HG03196 (cell line): ENCODE measurements at regions not wholly inside any gene's neighbourhood (a gene's known extent, or its start where the extent isn't known, plus 50 kb on each side); places are given as distances from the start of the nearest gene placed in this dataset.
"Not testable (repeated sequence)": the region's sequence is repeated elsewhere in the genome, so short reads cannot be mapped to it uniquely, and the experiment has no call there.

Experiments
- ATAC-seq: cut with Tn5 transposase; IDR thresholded peaks from one replicate; pipeline ENCODE4 v1.9.1; 2021; ENCODE audit not compliant: unreplicated experiment

- ATAC-seq = no peak
Measured at GRCh38 chr2:117342415-117342814, 472.1 kb upstream of the DDX18 start.

- no peak for ATAC-seq
Measured at GRCh38 chr2:117349687-117350086, 464.8 kb upstream of the DDX18 start.

- no peak for ATAC-seq
Measured at GRCh38 chr2:117351396-117351795, 463.1 kb upstream of the DDX18 start.

- no peak for ATAC-seq
Measured at GRCh38 chr2:117359266-117359914, 455.1 kb upstream of the DDX18 start.

GRCh38 chr2:117360586-117360985, 453.9 kb upstream of the DDX18 start:
- no peak for ATAC-seq

GRCh38 chr2:117378653-117379052, 435.8 kb upstream of the DDX18 start:
- peak; percentile 93 for ATAC-seq

GRCh38 chr2:117379928-117380327, 434.6 kb upstream of the DDX18 start:
- ATAC-seq = no peak

- ATAC-seq = not testable (repeated sequence)
Measured at GRCh38 chr2:117383997-117384396, 430.5 kb upstream of the DDX18 start.

- no peak for ATAC-seq
Measured at GRCh38 chr2:117396161-117396560, 418.3 kb upstream of the DDX18 start.

- no peak for ATAC-seq
Measured at GRCh38 chr2:117401582-117401981, 412.9 kb upstream of the DDX18 start.

- no peak for ATAC-seq
Measured at GRCh38 chr2:117406443-117406842, 408.0 kb upstream of the DDX18 start.

GRCh38 chr2:117407746-117408145, 406.7 kb upstream of the DDX18 start:
- ATAC-seq = no peak

- ATAC-seq = no peak
Measured at GRCh38 chr2:117409443-117409842, 405.0 kb upstream of the DDX18 start.

- ATAC-seq = no peak
Measured at GRCh38 chr2:117411983-117412382, 402.5 kb upstream of the DDX18 start.

GRCh38 chr2:117432746-117433145, 381.7 kb upstream of the DDX18 start:
- no peak for ATAC-seq

- ATAC-seq = no peak
Measured at GRCh38 chr2:117436697-117437096, 377.8 kb upstream of the DDX18 start.

GRCh38 chr2:117470311-117471095, 344.0 kb upstream of the DDX18 start:
- ATAC-seq = no peak

GRCh38 chr2:117481608-117482007, 332.9 kb upstream of the DDX18 start:
- no peak for ATAC-seq

GRCh38 chr2:117485588-117485987, 328.9 kb upstream of the DDX18 start:
- no peak for ATAC-seq

- no peak for ATAC-seq
Measured at GRCh38 chr2:117486081-117486480, 328.4 kb upstream of the DDX18 start.

GRCh38 chr2:117492209-117492851, 322.2 kb upstream of the DDX18 start:
- ATAC-seq = no peak

GRCh38 chr2:117500721-117501120, 313.8 kb upstream of the DDX18 start:
- ATAC-seq = no peak
